ENCODE measurements at regions not wholly inside any gene's neighbourhood (a gene's known extent, or its start where the extent isn't known, plus 50 kb on each side); places are given as distances from the start of the nearest gene placed in this dataset.
"Not testable (repeated sequence)": the region's sequence is repeated elsewhere in the genome, so short reads cannot be mapped to it uniquely, and the experiment has no call there.

- no peak for DNase-seq (ENCODE audit: extremely low read depth, low read depth)
These were observed 95.4 kb upstream of the ANXA1 start for GRCh38 chr9:73056245-73056644.

- no peak for DNase-seq (ENCODE audit: extremely low read depth, low read depth)
These were observed 97.6 kb upstream of the ANXA1 start for GRCh38 chr9:73054091-73054490.

- no peak for DNase-seq (ENCODE audit: extremely low read depth, low read depth)
These were observed 98.1 kb upstream of the ANXA1 start for GRCh38 chr9:73053543-73053942.

GRCh38 chr9:73050887-73051550 is 98.2 kb upstream of the ALDH1A1 start:
- peak; percentile 86 for DNase-seq (ENCODE audit: extremely low read depth, low read depth)

- peak; percentile 14 for DNase-seq (ENCODE audit: extremely low read depth, low read depth)
These were observed 97.4 kb upstream of the ALDH1A1 start for GRCh38 chr9:73050065-73050816.

- DNase-seq (ENCODE audit: extremely low read depth, low read depth), result no peak
These were observed 96.4 kb upstream of the ALDH1A1 start for GRCh38 chr9:73049280-73049679.

GRCh38 chr9:73046769-73047168 is 93.9 kb upstream of the ALDH1A1 start:
- DNase-seq (ENCODE audit: extremely low read depth, low read depth), result no peak

GRCh38 chr9:73044776-73045175 is 91.9 kb upstream of the ALDH1A1 start:
- DNase-seq (ENCODE audit: extremely low read depth, low read depth), result not testable (repeated sequence)

- DNase-seq (ENCODE audit: extremely low read depth, low read depth), result no peak
These were observed 89.3 kb upstream of the ALDH1A1 start for GRCh38 chr9:73042155-73042554.

GRCh38 chr9:73039271-73040263 is 86.7 kb upstream of the ALDH1A1 start:
- no peak for DNase-seq (ENCODE audit: extremely low read depth, low read depth)

GRCh38 chr9:73038613-73039012 is 85.8 kb upstream of the ALDH1A1 start:
- no peak for DNase-seq (ENCODE audit: extremely low read depth, low read depth)

- DNase-seq (ENCODE audit: extremely low read depth, low read depth), result no peak
These were observed 85.2 kb upstream of the ALDH1A1 start for GRCh38 chr9:73038089-73038509.

GRCh38 chr9:73037613-73038012 is 84.8 kb upstream of the ALDH1A1 start:
- DNase-seq (ENCODE audit: extremely low read depth, low read depth), result no peak

- DNase-seq (ENCODE audit: extremely low read depth, low read depth), result no peak
These were observed 82.1 kb upstream of the ALDH1A1 start for GRCh38 chr9:73034962-73035361.

- DNase-seq (ENCODE audit: extremely low read depth, low read depth), result no peak
These were observed 78.5 kb upstream of the ALDH1A1 start for GRCh38 chr9:73031350-73031749.

- no peak for DNase-seq (ENCODE audit: extremely low read depth, low read depth)
These were observed 77.6 kb upstream of the ALDH1A1 start for GRCh38 chr9:73030370-73031030.

- no peak for DNase-seq (ENCODE audit: extremely low read depth, low read depth)
These were observed 76.5 kb upstream of the ALDH1A1 start for GRCh38 chr9:73029346-73029745.

- no peak for DNase-seq (ENCODE audit: extremely low read depth, low read depth)
These were observed 73.5 kb upstream of the ALDH1A1 start for GRCh38 chr9:73026375-73026774.

- no peak for DNase-seq (ENCODE audit: extremely low read depth, low read depth)
These were observed 71.8 kb upstream of the ALDH1A1 start for GRCh38 chr9:73024601-73025034.

GRCh38 chr9:73023025-73023541 is 70.2 kb upstream of the ALDH1A1 start:
- peak; percentile 85 for DNase-seq (ENCODE audit: extremely low read depth, low read depth)
